NCI-H128 (cell line): ENCODE measurements at regions not wholly inside any gene's neighbourhood (a gene's known extent, or its start where the extent isn't known, plus 50 kb on each side); places are given as distances from the start of the nearest gene placed in this dataset.

Source experiments
- DNase-seq: peaks from one replicate; lab custom pipeline; 2025; ENCODE audit not compliant: unreplicated experiment; lab: John Stamatoyannopoulos, UW

GRCh38 chr5:29770936-29771335 is 1422.5 kb upstream of the CDH6 start:
- no peak for DNase-seq

GRCh38 chr5:29769474-29769873 is 1424.0 kb upstream of the CDH6 start:
- DNase-seq = no peak

DNA sequence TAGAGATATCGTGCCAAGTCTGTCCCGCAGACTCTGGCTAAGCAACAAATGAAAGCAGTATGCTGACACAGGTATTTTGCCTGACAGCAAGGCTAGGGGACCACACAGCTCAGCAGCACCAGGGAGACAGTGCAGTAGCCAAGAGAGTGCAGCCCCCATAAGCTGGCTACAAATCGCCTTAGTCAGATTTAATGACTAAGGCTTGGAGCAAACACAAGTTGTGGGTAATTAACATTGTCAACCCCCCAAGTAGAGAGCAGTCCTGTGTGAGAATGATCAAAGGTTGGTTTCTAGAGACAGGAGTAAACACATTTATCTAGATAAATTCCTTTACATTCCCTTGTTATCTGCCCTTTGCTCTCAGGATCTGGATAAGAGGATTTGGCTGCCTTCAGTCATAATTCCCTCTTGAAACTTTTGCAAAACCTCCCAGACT is 1434.5 kb upstream of the CDH6 start:
- DNase-seq = no peak

DNA sequence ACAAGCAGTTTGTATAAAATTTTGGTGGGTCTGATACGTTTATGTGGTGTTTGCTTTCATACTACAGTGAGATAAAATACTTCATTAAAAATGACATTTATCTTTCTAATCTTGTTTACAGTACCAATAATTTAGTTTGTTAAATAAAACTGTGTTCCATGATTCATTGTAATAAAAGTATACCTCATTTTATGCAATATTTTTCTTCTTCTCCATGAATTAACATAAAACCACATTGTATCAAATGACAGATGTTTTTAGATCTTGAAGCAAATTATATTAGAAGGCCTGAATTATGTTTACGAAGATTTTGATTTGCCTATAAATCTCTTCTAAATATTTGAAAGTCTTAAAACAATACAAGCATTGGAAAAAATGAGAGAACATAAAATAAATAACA is 1443.0 kb upstream of the CDH6 start:
- DNase-seq = no peak

DNA sequence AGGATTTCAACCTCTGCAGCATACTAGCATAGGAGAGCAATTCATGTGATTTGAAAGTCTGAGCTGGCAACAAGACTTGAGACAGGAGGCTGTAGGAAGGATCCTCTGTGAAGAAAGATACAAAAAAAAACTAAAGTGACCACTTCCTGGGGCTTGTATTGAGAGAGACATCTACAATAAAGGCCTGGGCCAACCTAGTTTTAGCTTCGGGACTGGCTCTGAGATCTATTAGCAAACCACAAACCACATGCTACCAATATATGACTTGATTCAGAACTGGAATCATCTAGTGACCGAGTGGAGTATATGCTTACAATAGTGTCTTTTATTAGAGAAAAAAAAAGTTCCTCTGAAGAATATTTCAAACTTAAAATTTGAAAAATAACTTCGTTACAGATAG is 1448.9 kb upstream of the CDH6 start:
- no peak for DNase-seq

DNA sequence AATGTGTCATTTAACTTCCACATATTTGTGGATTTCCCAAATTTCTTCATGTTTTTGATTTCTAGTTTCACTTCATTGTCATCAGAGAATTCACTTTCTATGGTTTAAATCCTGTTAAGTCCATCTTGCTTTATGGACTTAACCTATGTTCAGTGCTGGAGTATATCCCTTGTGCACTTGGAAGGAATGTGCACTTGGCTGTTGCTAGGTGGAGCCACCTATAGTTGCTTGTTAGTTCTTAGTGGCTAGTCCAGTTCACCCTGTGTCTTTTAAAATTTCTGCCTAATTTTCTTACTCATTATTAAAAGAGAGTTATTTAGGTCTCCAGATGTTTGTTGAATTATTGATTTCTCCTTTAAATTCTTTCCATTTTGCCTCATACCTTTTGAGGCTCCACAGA is 1472.5 kb upstream of the CDH6 start:
- no peak for DNase-seq

DNA sequence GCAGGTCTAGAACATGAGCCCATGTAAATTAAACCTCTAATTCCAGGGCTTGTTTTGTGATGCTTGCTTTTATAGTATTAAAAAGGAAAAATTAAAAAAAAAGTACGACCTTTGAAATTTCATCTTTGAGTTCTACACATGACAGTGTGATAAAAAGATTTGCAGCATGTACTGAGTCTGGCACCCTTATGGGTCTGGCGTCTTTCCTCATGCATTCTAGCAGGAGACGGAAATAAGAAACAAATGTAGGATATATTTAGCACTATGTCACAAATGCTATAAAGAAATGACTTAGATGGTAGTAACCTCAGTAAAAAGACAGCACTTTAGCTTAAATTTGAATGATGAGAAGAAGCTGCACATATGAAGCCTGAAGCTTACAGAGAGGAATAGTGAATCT is 1474.3 kb upstream of the CDH6 start:
- no peak for DNase-seq

- DNase-seq = no peak
Measured at GRCh38 chr5:29715167-29715566, 1478.3 kb upstream of the CDH6 start.

GRCh38 chr5:29702875-29703274 is 1490.6 kb upstream of the CDH6 start:
- no peak for DNase-seq

DNA sequence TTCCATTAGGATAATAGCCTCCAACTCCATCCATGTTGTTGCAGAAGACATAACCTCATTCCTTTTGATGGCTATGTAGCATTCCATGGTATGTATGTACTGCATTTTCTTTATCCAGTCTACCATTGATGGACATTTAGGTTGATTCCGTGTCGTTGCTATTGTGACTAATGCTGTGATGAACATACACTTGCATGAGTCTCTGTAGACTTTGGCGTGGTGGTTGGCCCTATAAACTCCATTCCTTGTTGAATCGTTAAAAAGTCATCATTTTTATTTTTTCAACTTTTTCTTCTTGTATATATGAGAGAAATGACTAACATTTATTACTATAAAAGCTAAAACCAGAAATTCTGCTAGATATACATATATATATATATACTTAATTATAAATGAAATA is 1491.9 kb upstream of the CDH6 start:
- DNase-seq = no peak

- no peak for DNase-seq
Measured at GRCh38 chr5:29697785-29698414, 1495.6 kb upstream of the CDH6 start.

DNA sequence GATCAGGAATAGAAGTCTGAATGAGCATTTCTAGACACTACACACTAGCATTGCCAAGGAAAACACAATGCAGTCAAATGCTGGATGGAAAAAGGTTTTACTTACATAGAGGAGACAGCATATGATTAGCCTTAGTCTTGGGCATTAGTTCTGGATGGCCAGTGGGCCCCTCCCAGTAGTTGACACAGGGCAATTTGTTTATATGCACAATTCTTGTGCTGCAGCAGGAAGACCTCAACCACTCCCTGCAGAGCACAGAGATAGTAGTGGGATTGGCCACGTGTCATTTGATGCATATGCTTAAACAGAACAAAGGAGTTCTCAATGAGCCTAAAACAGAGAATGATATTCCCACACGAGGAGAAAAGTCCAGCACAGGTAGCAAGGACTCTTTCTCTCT is 1496.2 kb upstream of the CDH6 start:
- no peak for DNase-seq

- no peak for DNase-seq
Measured at GRCh38 chr5:29672678-29673077, 1520.8 kb upstream of the CDH6 start.

- DNase-seq = no peak
Measured at GRCh38 chr5:29662876-29663275, 1530.6 kb upstream of the CDH6 start.

DNA sequence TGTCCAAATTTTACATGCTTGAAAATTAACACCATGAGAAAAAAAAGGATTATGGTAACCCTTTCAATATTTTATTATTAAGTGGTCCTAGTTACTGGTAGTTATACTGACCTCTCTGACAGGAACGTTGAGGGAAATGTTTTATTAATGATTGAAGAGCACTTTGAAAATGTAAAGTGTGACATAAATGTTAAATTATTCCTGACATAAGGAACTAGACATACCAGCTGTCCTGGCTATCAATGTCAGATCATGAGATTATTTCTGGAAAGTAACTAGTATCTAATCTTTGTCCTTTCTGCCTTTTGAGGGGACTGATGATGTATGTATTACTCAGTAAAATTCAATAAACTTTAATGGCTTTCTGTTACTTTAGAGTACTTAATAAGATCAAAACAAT is 1538.5 kb upstream of the CDH6 start:
- no peak for DNase-seq

DNA sequence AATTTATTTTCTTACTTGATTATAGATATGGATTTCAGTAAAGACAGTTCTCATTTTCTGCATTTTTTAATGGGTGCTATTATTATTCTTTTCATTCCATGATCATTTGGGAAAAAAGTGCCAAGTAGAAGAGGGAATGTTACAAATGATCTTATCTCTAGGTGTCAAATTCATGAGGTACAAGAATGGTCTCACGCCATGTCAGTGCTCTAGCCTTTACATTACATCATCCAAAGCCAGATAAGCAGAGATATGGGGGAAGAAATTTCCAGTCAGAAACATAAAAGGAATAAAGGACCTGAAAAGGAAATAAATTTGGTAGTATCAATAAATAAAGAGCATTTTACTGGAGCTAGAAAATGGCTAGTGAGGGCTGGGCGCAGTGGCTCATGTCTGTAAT is 1544.2 kb upstream of the CDH6 start:
- DNase-seq = no peak

DNA sequence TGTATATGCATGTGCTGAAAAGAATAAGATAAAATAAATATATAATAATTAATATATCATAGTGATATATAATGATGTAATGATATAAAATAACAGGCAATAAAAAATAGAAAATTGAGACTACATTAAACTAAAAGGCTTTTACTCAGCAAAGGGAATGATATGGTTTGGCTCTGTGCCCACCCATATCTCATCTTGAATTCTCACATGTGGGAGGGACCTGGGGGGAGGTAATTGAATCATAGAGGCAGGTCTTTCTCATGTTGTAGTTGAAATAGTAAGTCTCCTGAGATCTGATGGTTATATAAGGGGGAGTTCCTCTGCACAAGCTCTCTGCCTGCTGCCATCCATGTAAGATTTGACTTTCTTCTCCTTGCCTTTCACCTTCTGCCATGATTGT is 1550.9 kb upstream of the CDH6 start:
- no peak for DNase-seq

GRCh38 chr5:29614206-29614605 is 1579.3 kb upstream of the CDH6 start:
- DNase-seq = no peak

DNA sequence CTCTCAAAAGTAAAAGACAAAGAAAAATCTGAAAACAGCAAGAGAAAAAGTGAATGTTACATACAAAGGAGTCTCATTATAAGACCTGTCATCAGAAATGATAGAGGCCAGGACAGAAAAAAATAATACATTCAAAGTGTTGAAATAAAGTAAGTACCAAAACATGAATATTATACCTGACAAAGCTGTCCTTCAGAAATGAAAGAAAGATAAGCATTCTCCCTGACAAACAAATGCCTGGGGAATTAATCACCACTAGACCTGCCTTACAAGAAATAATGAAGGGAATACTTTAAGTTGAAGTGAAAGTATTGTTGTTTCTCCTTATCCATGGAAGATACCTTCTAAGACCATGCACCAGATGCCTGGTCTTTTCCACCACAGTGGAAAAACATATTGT is 1605.2 kb upstream of the CDH6 start:
- DNase-seq = no peak

- DNase-seq = no peak
Measured at GRCh38 chr5:29587832-29588231, 1605.7 kb upstream of the CDH6 start.

GRCh38 chr5:29568028-29568427 is 1625.5 kb upstream of the CDH6 start:
- DNase-seq = no peak

DNA sequence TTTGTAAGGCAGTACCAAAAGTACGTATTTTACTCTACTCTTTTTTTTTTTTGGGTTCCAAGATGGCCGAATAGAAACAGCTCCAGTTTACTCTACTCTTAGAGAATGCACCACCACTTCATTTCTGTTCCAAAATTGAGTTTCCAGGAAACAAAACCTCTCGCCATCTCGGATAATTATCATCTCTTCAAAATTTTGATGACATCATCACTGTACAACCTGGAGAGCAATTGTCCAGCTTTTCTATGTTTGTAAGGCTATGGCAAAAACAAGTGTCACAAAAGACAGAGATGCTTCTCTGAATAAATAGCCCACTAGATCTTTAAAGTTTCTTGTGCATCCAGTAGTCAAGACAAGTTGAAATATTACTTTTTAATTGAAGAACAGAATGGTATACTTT is 1631.9 kb upstream of the CDH6 start:
- no peak for DNase-seq

GRCh38 chr5:29550523-29550922 is 1643.0 kb upstream of the CDH6 start:
- no peak for DNase-seq

GRCh38 chr5:29548262-29548661 is 1645.2 kb upstream of the CDH6 start:
- DNase-seq = no peak
